Thyroid gland (tissue), 4 donors: ENCODE measurements at regions not wholly inside any gene's neighbourhood (a gene's known extent, or its start where the extent isn't known, plus 50 kb on each side); places are given as distances from the start of the nearest gene placed in this dataset.

Experiments
- POLR2A ChIP-seq, 2 donors: fragments of 450-650 bp; IDR thresholded peaks; one replicate each; pipeline ENCODE4 v1.6.1; 2017; ENCODE audit warnings: antibody characterized with exemption in 2 of 2, mild to moderate bottlenecking in 2 of 2, moderate library complexity in 1 of 2
- TF ChIP-seq, protein P1 (sequence below), 6 experiments: fragments of 200-600 bp in 3 of 6; fragments of 450-650 bp in 3 of 6; sonication (generic) in 3 of 6; IDR thresholded peaks; one replicate each; pipeline ENCODE4 v1.5.1; 2016 to 2019; ENCODE audit warnings: antibody characterized with exemption in 6 of 6, mild to moderate bottlenecking in 2 of 6, inconsistent platforms in 1 of 6, moderate library complexity in 1 of 6

DNA sequence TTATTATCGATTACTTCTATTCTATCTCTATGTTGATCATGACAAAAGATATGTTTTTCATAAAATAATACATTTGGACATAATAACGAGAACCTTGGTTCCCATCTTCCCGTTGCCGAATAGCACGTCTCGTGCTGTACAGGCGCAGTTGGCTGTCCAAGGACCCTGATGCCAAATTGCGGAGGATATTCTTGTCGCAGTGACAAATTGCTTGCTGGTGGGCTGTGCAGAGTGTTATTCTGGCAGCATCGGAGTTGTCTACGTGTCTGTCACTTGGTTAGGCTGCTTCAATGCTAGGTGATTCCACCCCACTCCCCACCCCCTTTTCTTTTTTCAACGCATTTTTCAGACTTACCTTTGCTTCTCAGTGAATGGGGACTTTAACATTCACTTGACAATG lies 546.8 kb downstream of the PRKD1 start:
- TF ChIP-seq, protein P1, sequence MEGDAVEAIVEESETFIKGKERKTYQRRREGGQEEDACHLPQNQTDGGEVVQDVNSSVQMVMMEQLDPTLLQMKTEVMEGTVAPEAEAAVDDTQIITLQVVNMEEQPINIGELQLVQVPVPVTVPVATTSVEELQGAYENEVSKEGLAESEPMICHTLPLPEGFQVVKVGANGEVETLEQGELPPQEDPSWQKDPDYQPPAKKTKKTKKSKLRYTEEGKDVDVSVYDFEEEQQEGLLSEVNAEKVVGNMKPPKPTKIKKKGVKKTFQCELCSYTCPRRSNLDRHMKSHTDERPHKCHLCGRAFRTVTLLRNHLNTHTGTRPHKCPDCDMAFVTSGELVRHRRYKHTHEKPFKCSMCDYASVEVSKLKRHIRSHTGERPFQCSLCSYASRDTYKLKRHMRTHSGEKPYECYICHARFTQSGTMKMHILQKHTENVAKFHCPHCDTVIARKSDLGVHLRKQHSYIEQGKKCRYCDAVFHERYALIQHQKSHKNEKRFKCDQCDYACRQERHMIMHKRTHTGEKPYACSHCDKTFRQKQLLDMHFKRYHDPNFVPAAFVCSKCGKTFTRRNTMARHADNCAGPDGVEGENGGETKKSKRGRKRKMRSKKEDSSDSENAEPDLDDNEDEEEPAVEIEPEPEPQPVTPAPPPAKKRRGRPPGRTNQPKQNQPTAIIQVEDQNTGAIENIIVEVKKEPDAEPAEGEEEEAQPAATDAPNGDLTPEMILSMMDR (IDR thresholded peaks at IDR 0.05), result no peak
- no peak for TF ChIP-seq POLR2A (IDR thresholded peaks at IDR 0.05)
